ENCODE measurements at regions not wholly inside any gene's neighbourhood (a gene's known extent, or its start where the extent isn't known, plus 50 kb on each side); places are given as distances from the start of the nearest gene placed in this dataset.

DNA sequence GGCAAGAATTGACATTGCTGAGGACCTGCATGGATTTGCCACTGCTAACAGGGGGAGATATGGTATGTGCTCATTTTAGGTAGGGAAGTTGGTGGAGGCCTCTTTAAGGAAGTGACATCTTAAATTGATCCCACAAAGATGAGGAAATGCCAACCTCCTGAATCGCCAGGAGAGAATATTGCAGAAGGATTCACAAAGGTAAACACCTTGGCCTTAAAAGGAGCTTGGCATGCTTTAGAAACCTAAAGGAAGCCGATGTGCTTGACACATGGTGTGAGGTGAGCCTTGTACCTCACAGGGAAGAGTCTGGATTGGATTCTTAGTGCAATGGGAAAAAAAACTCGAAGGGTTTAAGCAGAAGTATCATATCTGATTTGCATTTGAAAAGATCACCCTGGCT is 470.5 kb upstream of the DAB1 start:
- H3K4me2 ChIP-seq (ENCODE audit: unreplicated experiment): no peak overlapping the region
- no peak overlapping the region for H3K4me3 ChIP-seq
- no peaks in the 10 kb centered on the region for H3K27me3 ChIP-seq (replicated peaks; ENCODE audit: insufficient read depth)
- no peak for TF ChIP-seq EZH2 (IDR thresholded peaks at IDR 0.05; ENCODE audit: insufficient read depth, poor library complexity, severe bottlenecking)
- no peak for TF ChIP-seq EZH2phosphoT487 (IDR thresholded peaks at IDR 0.05; ENCODE audit: insufficient read depth, low read depth)
- in situ Hi-C loops (cut with MboI): no loop called here
- H2AFZ ChIP-seq: no peak overlapping the region
- H3K9ac ChIP-seq: no peak overlapping the region
- H3K36me3 ChIP-seq (ENCODE audit: low read depth): no peaks in the 10 kb centered on the region
- DNase-seq: no peak
- no peaks in the 10 kb centered on the region for H3F3A ChIP-seq (ENCODE audit: insufficient read depth)
- no peaks in the 10 kb centered on the region for H3K79me2 ChIP-seq (ENCODE audit: insufficient read depth)
- no peaks in the 10 kb centered on the region for H3K4me1 ChIP-seq (ENCODE audit: insufficient read depth)
- 20 to 36% methylated on average over 3 of the region's 3 CpGs for WGBS, 2 experiments (ENCODE audit: low coverage in 1 of 2, low lambda C conversion rate in 2 of 2, missing lambda C conversion rate in 2 of 2)
- H4K20me1 ChIP-seq (ENCODE audit: insufficient read depth): no peaks in the 10 kb centered on the region
- H3K9me2 ChIP-seq (ENCODE audit: insufficient read depth): no peaks in the 10 kb centered on the region
- H3K27ac ChIP-seq: no peak overlapping the region
- no peaks in the 10 kb centered on the region for H3K9me3 ChIP-seq (ENCODE audit: low read depth)

DNA sequence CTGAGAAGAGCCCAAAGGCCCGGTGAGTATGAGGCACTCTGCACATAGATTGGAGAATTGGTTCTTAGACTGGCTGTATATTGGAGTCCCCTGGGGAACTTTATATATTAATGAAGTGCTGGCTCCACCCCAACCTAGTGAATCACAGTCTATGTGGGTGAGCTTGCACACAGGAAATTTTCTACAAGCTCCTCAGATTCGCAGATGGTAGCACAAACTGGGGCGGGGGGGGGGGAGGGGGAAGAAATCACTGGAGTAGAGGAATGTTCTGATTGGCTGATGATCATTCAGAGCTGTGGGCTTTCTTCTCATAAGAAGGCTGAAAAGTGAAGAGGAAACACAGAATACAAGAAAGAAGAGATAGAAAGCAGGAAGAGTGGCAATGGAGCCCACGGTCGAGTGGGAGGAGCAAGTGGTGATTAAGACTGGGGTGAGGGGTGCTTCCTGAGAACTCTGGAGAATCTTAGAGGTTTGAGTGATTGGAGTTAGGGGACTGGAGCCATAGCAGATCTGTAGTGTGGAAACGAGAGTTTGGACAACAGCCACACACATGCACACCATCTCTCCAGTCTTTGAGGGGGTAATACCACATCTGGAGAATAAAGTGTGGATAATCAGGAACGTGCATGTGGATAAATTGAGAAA is 465.9 kb upstream of the DAB1 start:
- Histone ChIP-seq H3K9ac (no peak overlapping the region), H3K4me2 (ENCODE audit: unreplicated experiment) (no peak overlapping the region), H3K4me3 (no peak overlapping the region), H3K27ac (no peak overlapping the region), H3K27me3 (replicated peaks; ENCODE audit: insufficient read depth) (no peaks in the 10 kb centered on the region; the same call in 1 of the 2 replicates), H3K4me1 (ENCODE audit: insufficient read depth) (no peaks in the 10 kb centered on the region), H3K79me2 (ENCODE audit: insufficient read depth) (no peaks in the 10 kb centered on the region), H3K36me3 (ENCODE audit: low read depth) (no peaks in the 10 kb centered on the region), H3K9me3 (ENCODE audit: low read depth) (no peaks in the 10 kb centered on the region), H4K20me1 (ENCODE audit: insufficient read depth) (no peaks in the 10 kb centered on the region), H2AFZ (no peak overlapping the region), H3K9me2 (ENCODE audit: insufficient read depth) (no peaks in the 10 kb centered on the region), H3F3A (ENCODE audit: insufficient read depth) (no peaks in the 10 kb centered on the region)
- in situ Hi-C loops (cut with MboI): no loop called here
- DNase-seq: peak; percentile 42
- WGBS, 2 experiments (ENCODE audit: low coverage in 1 of 2, low lambda C conversion rate in 2 of 2, missing lambda C conversion rate in 2 of 2): 1 to 3% methylated on average over 6 to 7 of the region's 7 CpGs
- TF ChIP-seq EZH2 (IDR thresholded peaks at IDR 0.05; ENCODE audit: insufficient read depth, poor library complexity, severe bottlenecking) (no peak), EZH2phosphoT487 (IDR thresholded peaks at IDR 0.05; ENCODE audit: insufficient read depth, low read depth) (no peak)

DNA sequence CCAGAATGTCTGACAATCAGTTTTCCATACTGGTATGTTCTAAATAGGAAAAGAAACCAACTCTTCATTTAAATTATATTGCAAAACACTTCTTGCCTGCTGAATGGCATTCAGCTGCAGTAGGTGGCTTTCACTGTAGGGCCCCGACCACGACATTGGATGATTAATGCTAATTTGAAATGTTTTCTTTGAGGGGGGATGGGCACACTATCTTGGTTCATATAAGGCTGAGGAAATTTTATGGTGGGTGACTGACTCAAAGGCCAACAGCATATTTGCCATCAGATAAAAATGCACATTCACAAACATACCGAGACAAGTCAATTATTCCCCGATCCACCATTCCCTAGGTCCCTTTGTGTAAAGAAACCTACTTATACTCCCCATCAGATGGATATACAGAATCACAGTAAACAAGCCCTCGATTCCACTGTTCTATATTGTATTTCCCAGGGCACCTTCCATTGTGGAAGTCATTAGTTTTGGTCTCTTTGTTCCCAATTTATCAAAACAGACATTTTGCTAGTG is 464.2 kb upstream of the DAB1 start:
- no peak overlapping the region for H3K27ac ChIP-seq
- 27 to 32% methylated on average over 5 of the region's 5 CpGs for WGBS, 2 experiments (ENCODE audit: low coverage in 1 of 2, low lambda C conversion rate in 2 of 2, missing lambda C conversion rate in 2 of 2)
- H3K4me1 ChIP-seq (ENCODE audit: insufficient read depth): no peaks in the 10 kb centered on the region
- in situ Hi-C loops (cut with MboI): no loop called here
- no peaks in the 10 kb centered on the region for H3F3A ChIP-seq (ENCODE audit: insufficient read depth)
- no peaks in the 10 kb centered on the region for H4K20me1 ChIP-seq (ENCODE audit: insufficient read depth)
- H3K9me3 ChIP-seq (ENCODE audit: low read depth): no peaks in the 10 kb centered on the region
- H3K9ac ChIP-seq: no peak overlapping the region
- no peaks in the 10 kb centered on the region for H3K36me3 ChIP-seq (ENCODE audit: low read depth)
- no peak for DNase-seq
- H3K27me3 ChIP-seq (replicated peaks; ENCODE audit: insufficient read depth): no peaks in the 10 kb centered on the region; the same call in 1 of the 2 replicates
- H3K4me3 ChIP-seq: no peak overlapping the region
- no peaks in the 10 kb centered on the region for H3K9me2 ChIP-seq (ENCODE audit: insufficient read depth)
- TF ChIP-seq EZH2 (IDR thresholded peaks at IDR 0.05; ENCODE audit: insufficient read depth, poor library complexity, severe bottlenecking): no peak
- TF ChIP-seq EZH2phosphoT487 (IDR thresholded peaks at IDR 0.05; ENCODE audit: insufficient read depth, low read depth): no peak
- no peaks in the 10 kb centered on the region for H3K79me2 ChIP-seq (ENCODE audit: insufficient read depth)
- no peak overlapping the region for H3K4me2 ChIP-seq (ENCODE audit: unreplicated experiment)
- H2AFZ ChIP-seq: no peak overlapping the region

GRCh38 chr1:57886376-57886775 is 462.5 kb upstream of the DAB1 start:
- no peak overlapping the region for H3K4me3 ChIP-seq
- no peaks in the 10 kb centered on the region for H3K4me1 ChIP-seq (ENCODE audit: insufficient read depth)
- no peak overlapping the region for H3K4me2 ChIP-seq (ENCODE audit: unreplicated experiment)
- DNase-seq: no peak
- 34 to 42% methylated on average over 7 of the region's 7 CpGs for WGBS, 2 experiments (ENCODE audit: low coverage in 1 of 2, low lambda C conversion rate in 2 of 2, missing lambda C conversion rate in 2 of 2)
- H3K9me2 ChIP-seq (ENCODE audit: insufficient read depth): no peaks in the 10 kb centered on the region
- H3K36me3 ChIP-seq (ENCODE audit: low read depth): no peaks in the 10 kb centered on the region
- TF ChIP-seq EZH2 (IDR thresholded peaks at IDR 0.05; ENCODE audit: insufficient read depth, poor library complexity, severe bottlenecking) (no peak), EZH2phosphoT487 (IDR thresholded peaks at IDR 0.05; ENCODE audit: insufficient read depth, low read depth) (no peak)
- H3K9ac ChIP-seq: no peak overlapping the region
- no peak overlapping the region for H3K27ac ChIP-seq
- H3K27me3 ChIP-seq (replicated peaks; ENCODE audit: insufficient read depth): no peaks in the 10 kb centered on the region; the same call in 1 of the 2 replicates
- H3K79me2 ChIP-seq (ENCODE audit: insufficient read depth): no peaks in the 10 kb centered on the region
- H4K20me1 ChIP-seq (ENCODE audit: insufficient read depth): no peaks in the 10 kb centered on the region
- in situ Hi-C loops (cut with MboI): no loop called here
- H3K9me3 ChIP-seq (ENCODE audit: low read depth): no peaks in the 10 kb centered on the region
- no peaks in the 10 kb centered on the region for H3F3A ChIP-seq (ENCODE audit: insufficient read depth)
- no peak overlapping the region for H2AFZ ChIP-seq
